Suprapubic skin (tissue), 4 donors: ENCODE measurements at regions not wholly inside any gene's neighbourhood (a gene's known extent, or its start where the extent isn't known, plus 50 kb on each side); places are given as distances from the start of the nearest gene placed in this dataset.

Source experiments
- EP300 ChIP-seq: sonication (generic); formaldehyde crosslinking; IDR thresholded peaks from one replicate; pipeline ENCODE4 v1.6.1; 2017; ENCODE audit warnings: antibody characterized with exemption
- POLR2AphosphoS5 ChIP-seq, 3 donors: sonication (generic); formaldehyde crosslinking; IDR thresholded peaks; one replicate each; pipeline ENCODE4 v1.6.1; 2017; ENCODE audit warnings: antibody characterized with exemption in 3 of 3
- TF ChIP-seq, protein P1 (sequence below), 2 donors: fragments of 200-600 bp in 1 of 2; fragments of 450-650 bp in 1 of 2; sonication (generic) in 1 of 2; IDR thresholded peaks; one replicate each; pipeline ENCODE4 v1.5.1; 2016 to 2019; ENCODE audit warnings: antibody characterized with exemption in 2 of 2, mild to moderate bottlenecking in 1 of 2, moderate library complexity in 1 of 2

DNA sequence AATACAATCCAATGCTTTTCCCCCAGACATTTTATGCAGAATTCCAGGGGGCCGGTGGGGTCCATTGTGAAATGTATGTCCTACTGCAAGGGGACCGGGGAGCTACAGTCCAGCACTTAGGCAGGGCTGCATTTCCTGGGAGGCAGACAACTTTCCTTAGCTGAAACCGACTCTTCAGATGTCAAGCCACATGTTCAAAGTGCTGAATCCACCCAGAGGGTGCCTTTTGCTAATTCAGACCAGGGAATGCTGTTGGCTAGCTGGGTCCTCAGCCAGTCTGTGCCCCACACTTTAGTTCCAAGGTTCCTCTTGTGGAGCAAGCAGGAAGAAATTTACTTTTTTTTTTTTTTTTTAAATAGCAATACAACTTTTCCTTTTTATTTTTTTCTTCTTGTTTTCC, 219.5 kb upstream of the LRTM1 start:
- TF ChIP-seq, protein P1, sequence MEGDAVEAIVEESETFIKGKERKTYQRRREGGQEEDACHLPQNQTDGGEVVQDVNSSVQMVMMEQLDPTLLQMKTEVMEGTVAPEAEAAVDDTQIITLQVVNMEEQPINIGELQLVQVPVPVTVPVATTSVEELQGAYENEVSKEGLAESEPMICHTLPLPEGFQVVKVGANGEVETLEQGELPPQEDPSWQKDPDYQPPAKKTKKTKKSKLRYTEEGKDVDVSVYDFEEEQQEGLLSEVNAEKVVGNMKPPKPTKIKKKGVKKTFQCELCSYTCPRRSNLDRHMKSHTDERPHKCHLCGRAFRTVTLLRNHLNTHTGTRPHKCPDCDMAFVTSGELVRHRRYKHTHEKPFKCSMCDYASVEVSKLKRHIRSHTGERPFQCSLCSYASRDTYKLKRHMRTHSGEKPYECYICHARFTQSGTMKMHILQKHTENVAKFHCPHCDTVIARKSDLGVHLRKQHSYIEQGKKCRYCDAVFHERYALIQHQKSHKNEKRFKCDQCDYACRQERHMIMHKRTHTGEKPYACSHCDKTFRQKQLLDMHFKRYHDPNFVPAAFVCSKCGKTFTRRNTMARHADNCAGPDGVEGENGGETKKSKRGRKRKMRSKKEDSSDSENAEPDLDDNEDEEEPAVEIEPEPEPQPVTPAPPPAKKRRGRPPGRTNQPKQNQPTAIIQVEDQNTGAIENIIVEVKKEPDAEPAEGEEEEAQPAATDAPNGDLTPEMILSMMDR (IDR thresholded peaks at IDR 0.05), result no peak
- no peak for TF ChIP-seq POLR2AphosphoS5 (IDR thresholded peaks at IDR 0.05)
- no peak for TF ChIP-seq EP300
